ENCODE measurements at regions not wholly inside any gene's neighbourhood (a gene's known extent, or its start where the extent isn't known, plus 50 kb on each side); places are given as distances from the start of the nearest gene placed in this dataset.

DNA sequence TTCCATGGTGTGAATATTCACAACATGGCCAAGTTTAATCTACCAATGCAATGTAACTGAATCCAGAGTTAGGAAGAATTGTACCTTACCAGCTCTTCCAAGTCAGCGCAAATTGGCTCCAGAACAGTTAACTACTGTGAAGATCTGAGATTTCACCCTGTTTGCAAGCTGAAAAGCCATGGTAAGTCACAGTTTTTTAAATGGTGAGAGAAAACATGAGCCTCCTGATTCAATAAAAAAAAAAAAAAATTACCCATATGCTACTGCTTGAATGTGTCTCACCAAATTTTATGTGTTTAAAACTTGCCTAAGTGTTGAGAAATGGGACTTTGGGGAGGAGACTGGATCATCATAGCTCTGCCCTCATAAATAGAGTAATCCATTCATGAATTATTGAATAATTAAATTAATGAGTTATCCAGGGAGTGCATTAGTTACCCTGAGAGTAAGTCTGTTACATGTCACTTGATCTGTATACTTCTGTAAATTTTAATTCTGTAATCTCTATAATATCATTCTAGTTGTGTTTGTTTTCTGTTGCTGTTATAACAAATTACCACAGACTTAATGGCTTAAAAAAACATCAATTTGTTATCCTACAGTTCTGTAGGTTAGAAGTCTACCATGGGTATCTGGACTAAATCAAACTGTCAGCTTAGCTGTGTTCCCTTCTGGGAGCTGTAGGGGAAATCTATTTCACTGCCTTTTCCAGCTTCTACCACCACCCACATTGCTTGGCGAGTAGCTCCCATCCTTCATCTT lies 1355.9 kb downstream of the GRIK2 start (continued):
- TF ChIP-seq ZNF134 (CRISPR knock-in tag; conservative IDR thresholded peaks at IDR 0.05), result no peak

DNA sequence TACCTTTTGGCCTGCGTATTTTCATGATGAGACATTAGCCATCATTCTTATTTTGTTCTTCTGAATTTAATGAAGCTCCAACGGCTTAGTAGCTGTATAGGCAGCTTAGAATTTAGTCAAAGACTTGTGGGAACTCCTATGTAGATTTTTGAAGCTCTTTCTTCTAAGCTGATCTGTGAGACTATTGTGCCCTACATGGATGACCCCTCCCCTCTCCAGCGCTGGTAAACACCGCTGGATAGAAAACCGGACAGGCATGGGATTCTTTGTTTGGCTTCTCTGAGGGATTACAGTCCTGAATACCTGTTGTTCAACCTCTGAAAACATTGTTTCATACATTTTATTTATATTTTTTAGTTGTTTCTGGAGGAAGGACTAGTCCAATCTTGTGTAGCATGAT lies 1353.4 kb downstream of the GRIK2 start:
- ChIA-PET POLR2A (no interaction called here), CTCF (ENCODE audit: low intra/inter-chr PET ratio) (no interaction called here)
- intact Hi-C loops (cut with micrococcal nuclease), result no loop called here
- 3% methylated on average over 5 of the region's 5 CpGs for WGBS (ENCODE audit: insufficient coverage, low coverage, missing lambda C conversion rate)
- H3K9ac ChIP-seq (ENCODE audit: insufficient read depth in 1 of 2, low read depth in 2 of 2, low read length in 2 of 2), result no peak overlapping the region
- ATAC-seq (no peak), FAIRE-seq (no peak), DNase-seq (ENCODE audit: extremely low read depth in 1 of 4, low spot score in 3 of 4) (no peak)
- H3K4me3 ChIP-seq, result no peak overlapping the region
- H3K79me2 ChIP-seq (ENCODE audit: control insufficient read depth, insufficient read depth, low read length), result no peaks in the 10 kb centered on the region
- H3K27ac ChIP-seq (ENCODE audit: extremely low read depth, low read depth, low read length), result no peak overlapping the region
- H3K9me1 ChIP-seq (ENCODE audit: control insufficient read depth, insufficient read depth, low read length), result no peaks in the 10 kb centered on the region
- H3K9me3 ChIP-seq (replicated peaks; ENCODE audit: control insufficient read depth, insufficient read depth, low read depth, low read length), result no peaks in the 10 kb centered on the region
- H3K4me1 ChIP-seq (replicated peaks in 1 of 2; ENCODE audit: control insufficient read depth in 2 of 2, insufficient read depth in 2 of 2, low read length in 2 of 2), result no peaks in the 10 kb centered on the region
- H3K27me3 ChIP-seq (ENCODE audit: control insufficient read depth in 2 of 2, insufficient read depth in 2 of 2, low read length in 2 of 2), result no peaks in the 10 kb centered on the region
- in situ Hi-C loops (cut with MboI), result no loop called here
- no peaks in the 10 kb centered on the region for H4K20me1 ChIP-seq (replicated peaks; ENCODE audit: control insufficient read depth, insufficient read depth, low read length)
- TF ChIP-seq ZNF75A (CRISPR knock-in tag; IDR thresholded peaks at IDR 0.05) (no peak), E2F1 (CRISPR knock-in tag; IDR thresholded peaks at IDR 0.05) (no peak), MIER1 (IDR thresholded peaks at IDR 0.05; ENCODE audit: low read depth) (no peak), TRIM28 (IDR thresholded peaks at IDR 0.05) (no peak)
- no peak overlapping the region for H3K4me2 ChIP-seq (ENCODE audit: insufficient read depth, low read length)
- H3K36me3 ChIP-seq (ENCODE audit: control insufficient read depth, insufficient read depth, low read length), result no peaks in the 10 kb centered on the region
- H2AFZ ChIP-seq (ENCODE audit: low read depth, low read length), result no peak overlapping the region
- BruUV-seq (replicated peaks), result no TSS peak
